DND-41 (cell line): ENCODE measurements at regions not wholly inside any gene's neighbourhood (a gene's known extent, or its start where the extent isn't known, plus 50 kb on each side); places are given as distances from the start of the nearest gene placed in this dataset.

Experiments used
- EZH2 ChIP-seq: IDR thresholded peaks from 3 replicates; pipeline ENCODE4 v1.6.1; 2012; ENCODE audit warnings: borderline replicate concordance, low read depth, mild to moderate bottlenecking, moderate library complexity, low read length, inconsistent platforms; ENCODE audit not compliant: severe bottlenecking
- TF ChIP-seq, protein P1 (sequence below): IDR thresholded peaks from 2 replicates; pipeline ENCODE4 v1.5.1; 2012; ENCODE audit warnings: borderline replicate concordance, low read length, moderate library complexity, mild to moderate bottlenecking; ENCODE audit not compliant: poor library complexity, severe bottlenecking; ENCODE audit errors: extremely low read depth

DNA sequence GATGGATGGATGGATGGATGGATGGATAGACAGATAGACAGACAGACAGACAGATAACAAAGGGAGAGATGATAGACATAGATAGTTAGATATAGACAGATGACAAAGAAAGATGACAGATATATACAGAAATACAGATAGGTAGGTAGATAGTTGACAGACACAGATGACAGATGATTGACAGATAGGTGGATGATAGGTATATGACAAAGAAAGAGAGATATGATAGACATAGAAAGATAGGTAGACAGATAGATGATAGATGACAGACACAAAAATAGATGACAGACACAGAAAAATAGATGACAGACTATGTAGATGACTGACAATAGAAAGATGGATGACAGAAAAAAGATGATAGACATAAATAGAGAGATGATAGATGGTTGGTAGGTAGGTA is 200.0 kb upstream of the TAS2R1 start:
- TF ChIP-seq, protein P1, sequence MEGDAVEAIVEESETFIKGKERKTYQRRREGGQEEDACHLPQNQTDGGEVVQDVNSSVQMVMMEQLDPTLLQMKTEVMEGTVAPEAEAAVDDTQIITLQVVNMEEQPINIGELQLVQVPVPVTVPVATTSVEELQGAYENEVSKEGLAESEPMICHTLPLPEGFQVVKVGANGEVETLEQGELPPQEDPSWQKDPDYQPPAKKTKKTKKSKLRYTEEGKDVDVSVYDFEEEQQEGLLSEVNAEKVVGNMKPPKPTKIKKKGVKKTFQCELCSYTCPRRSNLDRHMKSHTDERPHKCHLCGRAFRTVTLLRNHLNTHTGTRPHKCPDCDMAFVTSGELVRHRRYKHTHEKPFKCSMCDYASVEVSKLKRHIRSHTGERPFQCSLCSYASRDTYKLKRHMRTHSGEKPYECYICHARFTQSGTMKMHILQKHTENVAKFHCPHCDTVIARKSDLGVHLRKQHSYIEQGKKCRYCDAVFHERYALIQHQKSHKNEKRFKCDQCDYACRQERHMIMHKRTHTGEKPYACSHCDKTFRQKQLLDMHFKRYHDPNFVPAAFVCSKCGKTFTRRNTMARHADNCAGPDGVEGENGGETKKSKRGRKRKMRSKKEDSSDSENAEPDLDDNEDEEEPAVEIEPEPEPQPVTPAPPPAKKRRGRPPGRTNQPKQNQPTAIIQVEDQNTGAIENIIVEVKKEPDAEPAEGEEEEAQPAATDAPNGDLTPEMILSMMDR = no peak
- no peak for TF ChIP-seq EZH2
